HCEC 1CT (cell line): ENCODE measurements at regions not wholly inside any gene's neighbourhood (a gene's known extent, or its start where the extent isn't known, plus 50 kb on each side); places are given as distances from the start of the nearest gene placed in this dataset.
"Not testable (repeated sequence)": the region's sequence is repeated elsewhere in the genome, so short reads cannot be mapped to it uniquely, and the experiment has no call there.

Experiments
- DNase-seq: peaks from one replicate; pipeline ENCODE4 v3.0.0-alpha.2; 2017

- DNase-seq = no peak
Observed at GRCh38 chr2:8433390-8433789, 248.5 kb upstream of the ID2 start.

GRCh38 chr2:8435608-8436007, 246.2 kb upstream of the ID2 start:
- no peak for DNase-seq

- no peak for DNase-seq
Observed at GRCh38 chr2:8436585-8436984, 245.3 kb upstream of the ID2 start.

- DNase-seq = no peak
Observed at GRCh38 chr2:8437228-8437948, 244.5 kb upstream of the ID2 start.

- no peak for DNase-seq
Observed at GRCh38 chr2:8437949-8438400, 243.9 kb upstream of the ID2 start.

GRCh38 chr2:8438476-8438875, 243.4 kb upstream of the ID2 start:
- no peak for DNase-seq

GRCh38 chr2:8438996-8439395, 242.9 kb upstream of the ID2 start:
- DNase-seq = no peak

- no peak for DNase-seq
Observed at GRCh38 chr2:8440029-8440778, 241.7 kb upstream of the ID2 start.

GRCh38 chr2:8441371-8441770, 240.5 kb upstream of the ID2 start:
- DNase-seq = no peak

- no peak for DNase-seq
Observed at GRCh38 chr2:8441986-8442385, 239.9 kb upstream of the ID2 start.

GRCh38 chr2:8442833-8443486, 238.9 kb upstream of the ID2 start:
- no peak for DNase-seq

GRCh38 chr2:8445580-8445979, 236.3 kb upstream of the ID2 start:
- DNase-seq = no peak

GRCh38 chr2:8446751-8447150, 235.1 kb upstream of the ID2 start:
- DNase-seq = not testable (repeated sequence)

- DNase-seq = no peak
Observed at GRCh38 chr2:8447610-8448221, 234.1 kb upstream of the ID2 start.

- DNase-seq = no peak
Observed at GRCh38 chr2:8448824-8449556, 232.9 kb upstream of the ID2 start.

GRCh38 chr2:8451273-8451672, 230.6 kb upstream of the ID2 start:
- no peak for DNase-seq

- DNase-seq = no peak
Observed at GRCh38 chr2:8452296-8452695, 229.6 kb upstream of the ID2 start.

- no peak for DNase-seq
Observed at GRCh38 chr2:8452979-8453903, 228.6 kb upstream of the ID2 start.

GRCh38 chr2:8453904-8454302, 228.0 kb upstream of the ID2 start:
- DNase-seq = no peak

GRCh38 chr2:8454797-8455196, 227.1 kb upstream of the ID2 start:
- DNase-seq = no peak
